GM18907 (cell line): ENCODE measurements at regions not wholly inside any gene's neighbourhood (a gene's known extent, or its start where the extent isn't known, plus 50 kb on each side); places are given as distances from the start of the nearest gene placed in this dataset.

ENCODE experiments used
- ATAC-seq: cut with Tn5 transposase; IDR thresholded peaks from one replicate; pipeline ENCODE4 v1.9.1; 2021; ENCODE audit warnings: mild to moderate bottlenecking, moderate library complexity; ENCODE audit not compliant: unreplicated experiment

- ATAC-seq: no peak
These were observed 202.4 kb upstream of the NEBL start for GRCh38 chr10:21099291-21100062.

GRCh38 chr10:21097926-21098355 is 200.8 kb upstream of the NEBL start:
- no peak for ATAC-seq

- ATAC-seq: no peak
These were observed 198.5 kb upstream of the NEBL start for GRCh38 chr10:21095494-21096055.

GRCh38 chr10:21095073-21095472 is 198.0 kb upstream of the NEBL start:
- ATAC-seq: no peak

- no peak for ATAC-seq
These were observed 195.8 kb upstream of the NEBL start for GRCh38 chr10:21092683-21093524.

- no peak for ATAC-seq
These were observed 193.5 kb upstream of the NEBL start for GRCh38 chr10:21090609-21091082.

- no peak for ATAC-seq
These were observed 190.4 kb upstream of the NEBL start for GRCh38 chr10:21087476-21087875.

GRCh38 chr10:21084700-21085099 is 187.6 kb upstream of the NEBL start:
- ATAC-seq: peak; percentile 67

GRCh38 chr10:21083861-21084260 is 186.8 kb upstream of the NEBL start:
- no peak for ATAC-seq

GRCh38 chr10:21082206-21082605 is 185.1 kb upstream of the NEBL start:
- ATAC-seq: no peak

GRCh38 chr10:21080261-21080660 is 183.2 kb upstream of the NEBL start:
- ATAC-seq: no peak

- ATAC-seq: no peak
These were observed 182.2 kb upstream of the NEBL start for GRCh38 chr10:21079330-21079658.

- peak; percentile 81 for ATAC-seq
These were observed 181.6 kb upstream of the NEBL start for GRCh38 chr10:21078410-21079329.

GRCh38 chr10:21077681-21078080 is 180.6 kb upstream of the NEBL start:
- no peak for ATAC-seq

GRCh38 chr10:21076381-21076780 is 179.3 kb upstream of the NEBL start:
- no peak for ATAC-seq

GRCh38 chr10:21075880-21076279 is 178.8 kb upstream of the NEBL start:
- ATAC-seq: no peak

GRCh38 chr10:21071001-21071673 is 174.0 kb upstream of the NEBL start:
- ATAC-seq: no peak

- ATAC-seq: no peak
These were observed 173.0 kb upstream of the NEBL start for GRCh38 chr10:21069929-21070700.

- no peak for ATAC-seq
These were observed 172.2 kb upstream of the NEBL start for GRCh38 chr10:21069278-21069677.
